ENCODE measurements at regions not wholly inside any gene's neighbourhood (a gene's known extent, or its start where the extent isn't known, plus 50 kb on each side); places are given as distances from the start of the nearest gene placed in this dataset.

DNA sequence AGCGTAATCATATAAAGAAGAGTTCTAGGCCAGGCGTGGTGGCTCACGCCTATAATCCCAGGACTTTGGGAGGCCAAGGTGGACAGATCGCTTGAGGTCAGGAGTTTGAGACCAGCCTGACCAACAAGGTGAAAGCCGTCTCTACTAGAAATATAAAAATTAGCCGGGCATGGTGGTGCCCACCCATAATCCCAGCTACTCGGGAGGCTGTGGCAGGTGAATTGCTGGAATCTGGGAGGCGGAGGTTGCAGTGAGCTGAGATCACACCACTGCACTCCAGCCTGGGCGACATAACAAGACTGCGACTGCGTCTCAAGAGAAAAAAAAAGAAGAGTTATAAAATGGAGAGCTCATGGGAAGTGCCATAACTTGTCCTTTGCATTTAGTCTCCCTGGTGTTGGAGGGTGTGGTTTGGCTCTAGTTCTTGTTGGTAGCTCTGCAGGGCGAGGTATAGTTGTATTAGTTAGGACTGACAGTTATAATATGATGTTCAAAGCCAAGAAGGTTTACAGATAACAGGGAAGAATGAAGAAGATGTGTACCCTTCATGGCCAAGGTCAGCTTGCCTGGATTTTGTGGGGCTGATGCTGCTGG, 54.8 kb downstream of the UTRN start (continued):
- TF ChIP-seq ZNF230 (CRISPR knock-in tag; IDR thresholded peaks at IDR 0.05) (no peak), PRPF4 (IDR thresholded peaks at IDR 0.05; ENCODE audit: low read depth, low read length, poor library complexity, severe bottlenecking) (peak; percentile 67), POLR2AphosphoS5 (IDR thresholded peaks at IDR 0.05; ENCODE audit: low read depth, low read length) (no peak), ZBTB38 (CRISPR knock-in tag; IDR thresholded peaks at IDR 0.05) (peak; percentile 72; the same call in 1 of the 2 replicates), PRDM10 (CRISPR knock-in tag; IDR thresholded peaks at IDR 0.05; ENCODE audit: low read depth) (0 out of 2 replicates have a peak, but pooled peaks have one; percentile 5), KLF16 (CRISPR knock-in tag; IDR thresholded peaks at IDR 0.05) (no peak), ZNF761 (CRISPR knock-in tag; conservative IDR thresholded peaks at IDR 0.05) (0 out of 2 replicates have a peak, but pooled peaks have one; percentile 42), SATB2 (CRISPR knock-in tag; IDR thresholded peaks at IDR 0.05) (peak; percentile 7; the same call in 1 of the 2 replicates), KDM5B (CRISPR knock-in tag; IDR thresholded peaks at IDR 0.05; ENCODE audit: borderline replicate concordance) (no peak), ARID5B (CRISPR knock-in tag; IDR thresholded peaks at IDR 0.05) (no peak), ZNF460 (CRISPR knock-in tag; IDR thresholded peaks at IDR 0.05; ENCODE audit: borderline replicate concordance) (0 out of 2 replicates have a peak, but pooled peaks have one; percentile 19), ATF7 (IDR thresholded peaks at IDR 0.05) (no peak), ATF7 (CRISPR knock-in tag; IDR thresholded peaks at IDR 0.05) (no peak), ZNF776 (CRISPR knock-in tag; IDR thresholded peaks at IDR 0.05) (no peak), STAT6 (CRISPR knock-in tag; IDR thresholded peaks at IDR 0.05; ENCODE audit: borderline replicate concordance) (0 out of 2 replicates have a peak, but pooled peaks have one; percentile 45), RFXANK (CRISPR knock-in tag; IDR thresholded peaks at IDR 0.05) (no peak), MXD3 (CRISPR knock-in tag; IDR thresholded peaks at IDR 0.05) (no peak)
- TF ChIP-seq, protein P1, sequence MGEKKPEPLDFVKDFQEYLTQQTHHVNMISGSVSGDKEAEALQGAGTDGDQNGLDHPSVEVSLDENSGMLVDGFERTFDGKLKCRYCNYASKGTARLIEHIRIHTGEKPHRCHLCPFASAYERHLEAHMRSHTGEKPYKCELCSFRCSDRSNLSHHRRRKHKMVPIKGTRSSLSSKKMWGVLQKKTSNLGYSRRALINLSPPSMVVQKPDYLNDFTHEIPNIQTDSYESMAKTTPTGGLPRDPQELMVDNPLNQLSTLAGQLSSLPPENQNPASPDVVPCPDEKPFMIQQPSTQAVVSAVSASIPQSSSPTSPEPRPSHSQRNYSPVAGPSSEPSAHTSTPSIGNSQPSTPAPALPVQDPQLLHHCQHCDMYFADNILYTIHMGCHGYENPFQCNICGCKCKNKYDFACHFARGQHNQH (CRISPR knock-in tag; IDR thresholded peaks at IDR 0.05): no peak

Measured in HepG2 (cell line).